SK-N-SH (cell line): ENCODE measurements at regions not wholly inside any gene's neighbourhood (a gene's known extent, or its start where the extent isn't known, plus 50 kb on each side); places are given as distances from the start of the nearest gene placed in this dataset.

ENCODE experiments used
- CTCF ChIA-PET: fragments of 300-600, 350-600 bp; formaldehyde crosslinking; extraction: SDS; loops from one replicate; lab custom pipeline; 2021; lab: Yijun Ruan, JAX
- POLR2A ChIA-PET: fragments of 350-600 bp; sonication (Branson Sonifier 250); formaldehyde crosslinking; extraction: SDS; loops from one replicate; lab custom pipeline; 2020; ENCODE audit warnings: antibody characterized with exemption, inconsistent platforms; lab: Yijun Ruan, JAX
- DNase-seq: peaks from one replicate; pipeline ENCODE4 v3.0.0; 2012
- H2AFZ ChIP-seq: fragments of 200-600 bp; sonication (generic); 2 replicates; pipeline ENCODE4 v1.8.1; 2016; ENCODE audit warnings: antibody characterized with exemption, mild to moderate bottlenecking, low read depth
- H3F3A ChIP-seq: fragments of 200-600 bp; sonication (generic); replicated peaks from 2 replicates; pipeline ENCODE3; 2016; ENCODE audit warnings: antibody characterized with exemption, mild to moderate bottlenecking; ENCODE audit not compliant: insufficient read depth
- H3K27ac ChIP-seq, 2 experiments: fragments of 200-500 bp in 1 of 2; fragments of 200-600 bp in 1 of 2; sonication (Bioruptor generic) in 1 of 2; sonication (generic), shearing (Covaris generic) in 1 of 2; 2 replicates each; pipeline versions ENCODE4 v1.5.1 to v1.6.1; 2014 to 2016; ENCODE audit warnings: low read depth in 2 of 2, inconsistent platforms in 1 of 2, low read length in 1 of 2, mild to moderate bottlenecking in 1 of 2, mixed read lengths in 1 of 2
- H3K27me3 ChIP-seq: fragments of 200-600 bp; sonication (generic), shearing (Covaris generic); 2 replicates; pipeline ENCODE4 v1.6.1; 2016; ENCODE audit warnings: mixed run types; ENCODE audit not compliant: insufficient read depth
- H3K36me3 ChIP-seq, 2 experiments: fragments of 200-500 bp in 1 of 2; fragments of 200-600 bp in 1 of 2; sonication (Bioruptor generic) in 1 of 2; sonication (generic) in 1 of 2; replicated peaks in 1 of 2; 2 replicates each; pipeline versions ENCODE3 to v1.5.1; 2014 to 2016; ENCODE audit warnings: low read length in 1 of 2, mild to moderate bottlenecking in 1 of 2; ENCODE audit not compliant: insufficient read depth in 2 of 2, control insufficient read depth in 1 of 2
- H3K4me1 ChIP-seq, 2 experiments: fragments of 200-500 bp in 1 of 2; fragments of 200-600 bp in 1 of 2; sonication (Bioruptor generic) in 1 of 2; sonication (generic), shearing (Covaris generic) in 1 of 2; 2 replicates each; pipeline versions ENCODE4 v1.5.1 to v1.6.1; 2014 to 2016; ENCODE audit warnings: low read depth in 1 of 2, low read length in 1 of 2, mixed run types in 1 of 2; ENCODE audit not compliant: insufficient read depth in 2 of 2, control insufficient read depth in 1 of 2
- H3K4me2 ChIP-seq: fragments of 200-600 bp; sonication (generic), shearing (Covaris generic); 2 replicates; pipeline ENCODE4 v1.6.1; 2017; ENCODE audit warnings: mixed run types
- H3K4me3 ChIP-seq, 2 experiments: fragments of 200-500 bp in 1 of 2; fragments of 200-600 bp in 1 of 2; sonication (Bioruptor generic) in 1 of 2; sonication (generic), shearing (Covaris generic) in 1 of 2; 2 replicates each; pipeline versions ENCODE4 v1.5.1 to v1.8.1; 2014 to 2016; ENCODE audit warnings: low read depth in 2 of 2, inconsistent platforms in 1 of 2, low read length in 1 of 2, mild to moderate bottlenecking in 1 of 2, mixed read lengths in 1 of 2, moderate library complexity in 1 of 2
- H3K79me2 ChIP-seq: fragments of 200-600 bp; sonication (generic); 2 replicates; pipeline ENCODE4 v1.8.1; 2017; ENCODE audit warnings: mild to moderate bottlenecking; ENCODE audit not compliant: insufficient read depth
- H3K9ac ChIP-seq: fragments of 200-600 bp; sonication (generic); 2 replicates; pipeline ENCODE4 v1.6.1; 2017; ENCODE audit warnings: mixed run types
- H3K9me2 ChIP-seq: fragments of 200-600 bp; sonication (generic); 2 replicates; pipeline ENCODE4 v1.6.1; 2017; ENCODE audit warnings: mixed run types
- H3K9me3 ChIP-seq: fragments of 200-600 bp; sonication (generic); 2 replicates; pipeline ENCODE4 v1.6.1; 2017; ENCODE audit warnings: mixed run types, mild to moderate bottlenecking, moderate library complexity
- H4K20me1 ChIP-seq: fragments of 200-600 bp; sonication (generic); 2 replicates; pipeline ENCODE4 v1.6.1; 2017; ENCODE audit warnings: mild to moderate bottlenecking, mixed run types; ENCODE audit not compliant: insufficient read depth
- CHD2 ChIP-seq: fragments of 150-350 bp; IDR thresholded peaks from 2 replicates; pipeline ENCODE4 v1.6.1; 2018; ENCODE audit warnings: low read length; ENCODE audit not compliant: partially characterized antibody
- ELF1 ChIP-seq: IDR thresholded peaks from 2 replicates; pipeline ENCODE4 v1.4.0; 2012
- EP300 ChIP-seq, 2 experiments: IDR thresholded peaks; 2 replicates each; pipeline versions ENCODE4 v1.4.0 to v1.6.1; 2012; ENCODE audit warnings: borderline replicate concordance in 1 of 2, low read depth in 1 of 2, low read length in 1 of 2
- EZH2phosphoT487 ChIP-seq: fragments of 200-600 bp; sonication (generic); IDR thresholded peaks from 2 replicates; pipeline ENCODE4 v1.6.1; 2017; ENCODE audit warnings: low read depth, mixed run types, mild to moderate bottlenecking, antibody characterized with exemption, moderate library complexity, borderline replicate concordance
- FOSL2 ChIP-seq: IDR thresholded peaks from 2 replicates; pipeline ENCODE4 v1.4.0; 2012; ENCODE audit warnings: low read depth, mild to moderate bottlenecking, moderate library complexity, borderline replicate concordance
- GATA2 ChIP-seq: sonication (generic); formaldehyde crosslinking; IDR thresholded peaks from 2 replicates; pipeline ENCODE4 v1.5.0; 2020; ENCODE audit warnings: mild to moderate bottlenecking, missing genetic modification reagents
- MEF2A ChIP-seq: IDR thresholded peaks from 2 replicates; pipeline ENCODE4 v1.4.0; 2012; ENCODE audit warnings: low read depth, borderline replicate concordance
- MXI1 ChIP-seq: IDR thresholded peaks from 2 replicates; pipeline ENCODE4 v1.6.1; 2012; ENCODE audit warnings: mild to moderate bottlenecking, low read depth, low read length, improper control_type of control experiment
- NRF1 ChIP-seq: IDR thresholded peaks from 2 replicates; pipeline ENCODE4 v1.6.1; 2012; ENCODE audit warnings: low read depth, mild to moderate bottlenecking, low read length
- POLR2AphosphoS5 ChIP-seq: IDR thresholded peaks from 2 replicates; pipeline ENCODE4 v1.6.1; 2012; ENCODE audit warnings: low read depth, low read length
- RFX5 ChIP-seq: IDR thresholded peaks from 2 replicates; pipeline ENCODE4 v1.6.1; 2012; ENCODE audit warnings: mild to moderate bottlenecking, improper control_type of control experiment, low read length
- SIN3A ChIP-seq: IDR thresholded peaks from 2 replicates; pipeline ENCODE4 v1.6.1; 2012; ENCODE audit warnings: low read depth, mild to moderate bottlenecking, low read length, moderate library complexity, borderline replicate concordance
- SMC3 ChIP-seq: IDR thresholded peaks from 2 replicates; pipeline ENCODE4 v1.6.1; 2012; ENCODE audit warnings: low read depth, low read length, improper control_type of control experiment
- TCF12 ChIP-seq: IDR thresholded peaks from 2 replicates; pipeline ENCODE4 v1.4.0; 2012
- YY1 ChIP-seq: IDR thresholded peaks from 2 replicates; pipeline ENCODE4 v1.4.0; 2012; ENCODE audit warnings: low read depth, mild to moderate bottlenecking
- ZBTB33 ChIP-seq: IDR thresholded peaks from 2 replicates; pipeline ENCODE4 v1.4.0; 2012; ENCODE audit warnings: low read depth, borderline replicate concordance
- WGBS: methylation state at CpG from one replicate; pipeline ENCODE4 v1.1.6; 2017; ENCODE audit warnings: low lambda C conversion rate; 5-methylcytosine and 5-hydroxymethylcytosine counted together
- TF ChIP-seq, protein P1 (sequence below): fragments of 200-600 bp; sonication (generic); IDR thresholded peaks from 2 replicates; pipeline ENCODE4 v1.6.1; 2017; ENCODE audit warnings: antibody characterized with exemption, mild to moderate bottlenecking, moderate library complexity
- TF ChIP-seq, protein P2 (sequence below): IDR thresholded peaks from 2 replicates; pipeline ENCODE4; 2012
- TF ChIP-seq, protein P3 (sequence below): IDR thresholded peaks from 2 replicates; pipeline ENCODE4 v1.4.0; 2012; ENCODE audit warnings: low read depth
- TF ChIP-seq, protein P4 (sequence below): IDR thresholded peaks from 2 replicates; pipeline ENCODE4 v1.6.1; 2012; ENCODE audit warnings: mild to moderate bottlenecking, low read depth, low read length, moderate library complexity

- CTCF ChIA-PET: interaction anchor here (1.6 to 3.2 kb wide), 2 partner anchors 17 to 387 kb away, joined by 4 to 17 read pairs; no protein-coding TSS in a partner anchor
- H3K36me3 ChIP-seq: no peaks in the 10 kb centered on the region
- POLR2A ChIA-PET: no interaction called here
- H3K4me2 ChIP-seq: no peak overlapping the region
- WGBS: 95% methylated on average over 27 of the region's 27 CpGs
- H4K20me1 ChIP-seq: no peaks in the 10 kb centered on the region
- peaks cover 3 to 12% of the 10 kb centered on the region in 2 experiments; a peak in 2 of 4 replicates for H3K4me1 ChIP-seq
- no peaks in the 10 kb centered on the region for H3K27me3 ChIP-seq
- no peaks in the 10 kb centered on the region for H3K9me3 ChIP-seq
- DNase-seq: no peak
- H3F3A ChIP-seq: peaks cover 11% of the 10 kb centered on the region
- no peak overlapping the region for H3K4me3 ChIP-seq
- H2AFZ ChIP-seq: no peak overlapping the region
- TF ChIP-seq FOSL2 (no peak), YY1 (no peak), CHD2 (no peak), MXI1 (no peak), RFX5 (no peak), NRF1 (no peak), GATA2 (CRISPR knock-in tag) (no peak), SMC3 (no peak), EP300 (IDR thresholded peaks at IDR 0.05; ENCODE audit: borderline replicate concordance in 1 of 2, low read depth in 1 of 2, low read length in 1 of 2) (no peak), TCF12 (no peak), EZH2phosphoT487 (no peak), MEF2A (no peak), POLR2AphosphoS5 (no peak), ZBTB33 (no peak), SIN3A (no peak), ELF1 (no peak)
- TF ChIP-seq, protein P1, sequence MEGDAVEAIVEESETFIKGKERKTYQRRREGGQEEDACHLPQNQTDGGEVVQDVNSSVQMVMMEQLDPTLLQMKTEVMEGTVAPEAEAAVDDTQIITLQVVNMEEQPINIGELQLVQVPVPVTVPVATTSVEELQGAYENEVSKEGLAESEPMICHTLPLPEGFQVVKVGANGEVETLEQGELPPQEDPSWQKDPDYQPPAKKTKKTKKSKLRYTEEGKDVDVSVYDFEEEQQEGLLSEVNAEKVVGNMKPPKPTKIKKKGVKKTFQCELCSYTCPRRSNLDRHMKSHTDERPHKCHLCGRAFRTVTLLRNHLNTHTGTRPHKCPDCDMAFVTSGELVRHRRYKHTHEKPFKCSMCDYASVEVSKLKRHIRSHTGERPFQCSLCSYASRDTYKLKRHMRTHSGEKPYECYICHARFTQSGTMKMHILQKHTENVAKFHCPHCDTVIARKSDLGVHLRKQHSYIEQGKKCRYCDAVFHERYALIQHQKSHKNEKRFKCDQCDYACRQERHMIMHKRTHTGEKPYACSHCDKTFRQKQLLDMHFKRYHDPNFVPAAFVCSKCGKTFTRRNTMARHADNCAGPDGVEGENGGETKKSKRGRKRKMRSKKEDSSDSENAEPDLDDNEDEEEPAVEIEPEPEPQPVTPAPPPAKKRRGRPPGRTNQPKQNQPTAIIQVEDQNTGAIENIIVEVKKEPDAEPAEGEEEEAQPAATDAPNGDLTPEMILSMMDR: no peak
- TF ChIP-seq, protein P2, sequence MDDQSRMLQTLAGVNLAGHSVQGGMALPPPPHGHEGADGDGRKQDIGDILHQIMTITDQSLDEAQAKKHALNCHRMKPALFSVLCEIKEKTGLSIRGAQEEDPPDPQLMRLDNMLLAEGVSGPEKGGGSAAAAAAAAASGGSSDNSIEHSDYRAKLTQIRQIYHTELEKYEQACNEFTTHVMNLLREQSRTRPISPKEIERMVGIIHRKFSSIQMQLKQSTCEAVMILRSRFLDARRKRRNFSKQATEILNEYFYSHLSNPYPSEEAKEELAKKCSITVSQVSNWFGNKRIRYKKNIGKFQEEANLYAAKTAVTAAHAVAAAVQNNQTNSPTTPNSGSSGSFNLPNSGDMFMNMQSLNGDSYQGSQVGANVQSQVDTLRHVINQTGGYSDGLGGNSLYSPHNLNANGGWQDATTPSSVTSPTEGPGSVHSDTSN: no peak
- TF ChIP-seq, protein P3, sequence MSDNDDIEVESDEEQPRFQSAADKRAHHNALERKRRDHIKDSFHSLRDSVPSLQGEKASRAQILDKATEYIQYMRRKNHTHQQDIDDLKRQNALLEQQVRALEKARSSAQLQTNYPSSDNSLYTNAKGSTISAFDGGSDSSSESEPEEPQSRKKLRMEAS: no peak
- TF ChIP-seq, protein P4, sequence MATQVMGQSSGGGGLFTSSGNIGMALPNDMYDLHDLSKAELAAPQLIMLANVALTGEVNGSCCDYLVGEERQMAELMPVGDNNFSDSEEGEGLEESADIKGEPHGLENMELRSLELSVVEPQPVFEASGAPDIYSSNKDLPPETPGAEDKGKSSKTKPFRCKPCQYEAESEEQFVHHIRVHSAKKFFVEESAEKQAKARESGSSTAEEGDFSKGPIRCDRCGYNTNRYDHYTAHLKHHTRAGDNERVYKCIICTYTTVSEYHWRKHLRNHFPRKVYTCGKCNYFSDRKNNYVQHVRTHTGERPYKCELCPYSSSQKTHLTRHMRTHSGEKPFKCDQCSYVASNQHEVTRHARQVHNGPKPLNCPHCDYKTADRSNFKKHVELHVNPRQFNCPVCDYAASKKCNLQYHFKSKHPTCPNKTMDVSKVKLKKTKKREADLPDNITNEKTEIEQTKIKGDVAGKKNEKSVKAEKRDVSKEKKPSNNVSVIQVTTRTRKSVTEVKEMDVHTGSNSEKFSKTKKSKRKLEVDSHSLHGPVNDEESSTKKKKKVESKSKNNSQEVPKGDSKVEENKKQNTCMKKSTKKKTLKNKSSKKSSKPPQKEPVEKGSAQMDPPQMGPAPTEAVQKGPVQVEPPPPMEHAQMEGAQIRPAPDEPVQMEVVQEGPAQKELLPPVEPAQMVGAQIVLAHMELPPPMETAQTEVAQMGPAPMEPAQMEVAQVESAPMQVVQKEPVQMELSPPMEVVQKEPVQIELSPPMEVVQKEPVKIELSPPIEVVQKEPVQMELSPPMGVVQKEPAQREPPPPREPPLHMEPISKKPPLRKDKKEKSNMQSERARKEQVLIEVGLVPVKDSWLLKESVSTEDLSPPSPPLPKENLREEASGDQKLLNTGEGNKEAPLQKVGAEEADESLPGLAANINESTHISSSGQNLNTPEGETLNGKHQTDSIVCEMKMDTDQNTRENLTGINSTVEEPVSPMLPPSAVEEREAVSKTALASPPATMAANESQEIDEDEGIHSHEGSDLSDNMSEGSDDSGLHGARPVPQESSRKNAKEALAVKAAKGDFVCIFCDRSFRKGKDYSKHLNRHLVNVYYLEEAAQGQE: no peak
- no peak overlapping the region for H3K9ac ChIP-seq
- no peaks in the 10 kb centered on the region for H3K79me2 ChIP-seq
- no peak overlapping the region for H3K27ac ChIP-seq
- H3K9me2 ChIP-seq: no peaks in the 10 kb centered on the region
Observed at GRCh38 chr21:38751379-38752050, 54.2 kb upstream of the ETS2 start.
